K562 (cell line): ENCODE measurements at regions not wholly inside any gene's neighbourhood (a gene's known extent, or its start where the extent isn't known, plus 50 kb on each side); places are given as distances from the start of the nearest gene placed in this dataset.

Experiments used
- ATAC-seq: fragments of 200-7000 bp; cut with Tn5 transposase; 3 replicates; pipeline ENCODE4 v1.9.1; 2020; ENCODE audit warnings: moderate library complexity
- BruUV-seq: library from RNA; stranded (reverse); fragments of 400-500 nt; replicated peaks from 2 replicates; lab custom pipeline; 2021; lab: Mats Ljungman, UMichigan
- CTCF ChIA-PET: fragments of 300-600 bp; formaldehyde crosslinking; extraction: SDS; loops from one replicate; lab custom pipeline; 2021; ENCODE audit warnings: low intra/inter-chr PET ratio; lab: Yijun Ruan, JAX
- POLR2A ChIA-PET: fragments of 300-600, 350-650 bp; sonication (Branson Sonifier 250); formaldehyde crosslinking; extraction: SDS; loops from one replicate; lab custom pipeline; 2021; ENCODE audit warnings: antibody characterized with exemption, inconsistent platforms; lab: Yijun Ruan, JAX
- DNase-seq, 4 experiments: peaks; one replicate each; pipeline versions ENCODE4 v3.0.0 to v3.0.0-alpha.2; 2011 to 2018; ENCODE audit warnings: low spot score in 3 of 4, mixed read lengths in 3 of 4; ENCODE audit errors: extremely low read depth in 1 of 4
- FAIRE-seq: peaks from 2 replicates; lab custom pipeline; 2011; peaks lifted over from hg19 to GRCh38; lab: Jason Lieb, UNC
- H2AFZ ChIP-seq: 2 replicates; pipeline ENCODE4 v1.6.0; 2011; ENCODE audit warnings: low read depth, low read length, control low read depth, inconsistent platforms
- H3K27ac ChIP-seq: fragments of 200-600 bp; 3 replicates; pipeline ENCODE4 v1.8.0; 2011; ENCODE audit warnings: low read depth, mild to moderate bottlenecking, control low read depth, inconsistent platforms, low read length, moderate library complexity, mixed read lengths; ENCODE audit errors: extremely low read depth
- H3K27me3 ChIP-seq, 2 experiments: fragments of 300-600 bp in 1 of 2; 2 replicates in 1 of 2; 3 replicates in 1 of 2; pipeline versions ENCODE4 v1.6.0 to v1.8.0; 2011; ENCODE audit warnings: inconsistent platforms in 2 of 2, low read length in 2 of 2, mild to moderate bottlenecking in 1 of 2, mixed read lengths in 1 of 2, moderate library complexity in 1 of 2; ENCODE audit not compliant: control insufficient read depth in 2 of 2, insufficient read depth in 2 of 2
- H3K36me3 ChIP-seq: fragments of 300-600 bp; 3 replicates; pipeline ENCODE4 v1.8.0; 2011; ENCODE audit warnings: mild to moderate bottlenecking, low read length, inconsistent platforms; ENCODE audit not compliant: control insufficient read depth, insufficient read depth
- H3K4me1 ChIP-seq, 2 experiments: fragments of 200-600 bp in 1 of 2; replicated peaks in 1 of 2; 2 replicates in 1 of 2; 3 replicates in 1 of 2; pipeline versions ENCODE4 v1.5.1 to v1.8.0; 2011; ENCODE audit warnings: inconsistent platforms in 2 of 2, low read length in 2 of 2, mild to moderate bottlenecking in 1 of 2, mixed read lengths in 1 of 2, moderate library complexity in 1 of 2; ENCODE audit not compliant: control insufficient read depth in 2 of 2, insufficient read depth in 2 of 2
- H3K4me2 ChIP-seq: 2 replicates; pipeline ENCODE4 v1.6.1; 2011; ENCODE audit warnings: low read length, control low read depth, inconsistent platforms, mixed read lengths; ENCODE audit not compliant: insufficient read depth
- H3K4me3 ChIP-seq: fragments of 200-600 bp; sonication (generic), shearing (Covaris generic); 2 replicates; pipeline ENCODE4 v1.5.1; 2016; ENCODE audit warnings: control low read depth, inconsistent platforms
- H3K79me2 ChIP-seq: fragments of 200-600 bp; 3 replicates; pipeline ENCODE4 v1.8.0; 2011; ENCODE audit warnings: low read length, inconsistent platforms; ENCODE audit not compliant: control insufficient read depth, insufficient read depth
- H3K9ac ChIP-seq, 2 experiments: 2 replicates each; pipeline versions ENCODE4 v1.6.0 to v1.6.1; 2011; ENCODE audit warnings: low read depth in 2 of 2, low read length in 2 of 2, control low read depth in 1 of 2, inconsistent platforms in 1 of 2, mild to moderate bottlenecking in 1 of 2, mixed read lengths in 1 of 2; ENCODE audit not compliant: insufficient read depth in 1 of 2
- H3K9me1 ChIP-seq: one replicate; pipeline ENCODE4 v1.6.0; 2011; ENCODE audit warnings: inconsistent platforms, mild to moderate bottlenecking, low read length, moderate library complexity; ENCODE audit not compliant: control insufficient read depth, insufficient read depth
- H3K9me3 ChIP-seq: replicated peaks from 2 replicates; pipeline ENCODE4 v1.5.1; 2011; ENCODE audit warnings: low read depth, low read length, inconsistent platforms; ENCODE audit not compliant: control insufficient read depth, insufficient read depth
- H4K20me1 ChIP-seq: replicated peaks from 2 replicates; pipeline ENCODE4 v1.6.1; 2011; ENCODE audit warnings: low read length, inconsistent platforms, mixed read lengths; ENCODE audit not compliant: control insufficient read depth, insufficient read depth
- DMBX1 ChIP-seq: fragments of 250-450 bp; sonication (Bioruptor Pico); IDR thresholded peaks from 2 replicates; pipeline ENCODE4 v1.8.0; 2022; ENCODE audit warnings: inconsistent platforms, mild to moderate bottlenecking, moderate library complexity, borderline replicate concordance
- KHSRP ChIP-seq: fragments of 450-650 bp; IDR thresholded peaks from 2 replicates; pipeline ENCODE4 v1.6.1; 2017
- NCOA6 ChIP-seq: fragments of 450-650 bp; IDR thresholded peaks from 2 replicates; pipeline ENCODE4 v1.6.1; 2017; ENCODE audit warnings: mild to moderate bottlenecking
- POLR3G ChIP-seq: IDR thresholded peaks from 2 replicates; pipeline ENCODE4 v1.6.1; 2011; ENCODE audit not compliant: insufficient read length, insufficient replicate concordance; ENCODE audit errors: extremely low read depth
- RFX7 ChIP-seq: fragments of 250-450 bp; sonication (Bioruptor Pico); IDR thresholded peaks from 2 replicates; pipeline ENCODE4 v1.5.1; 2021; ENCODE audit warnings: mild to moderate bottlenecking
- SMARCA4 ChIP-seq: fragments of 450-650 bp; IDR thresholded peaks from 2 replicates; pipeline ENCODE4 v1.6.1; 2016
- STAG1 ChIP-seq: sonication (generic); formaldehyde crosslinking; IDR thresholded peaks from 2 replicates; pipeline ENCODE4 v1.5.0; 2020; ENCODE audit warnings: missing genetic modification reagents, borderline replicate concordance
- SUPT5H ChIP-seq: fragments of 450-650 bp; IDR thresholded peaks from 2 replicates; pipeline ENCODE4 v1.6.1; 2016
- TCF15 ChIP-seq: fragments of 250-450 bp; sonication (Bioruptor Pico); IDR thresholded peaks from 2 replicates; pipeline ENCODE4 v1.8.0; 2022; ENCODE audit warnings: moderate library complexity, mild to moderate bottlenecking, inconsistent platforms
- ZNF764 ChIP-seq: fragments of 250-450 bp; sonication (Bioruptor Pico); IDR thresholded peaks from 2 replicates; pipeline ENCODE4 v1.4.0; 2020; ENCODE audit warnings: low read depth, mild to moderate bottlenecking, moderate library complexity
- in situ Hi-C: fragments of 300-500 bp; cut with MboI; formaldehyde crosslinking; loops from 4 replicates; pipeline ENCODE4 v1.15.0; 2018; ENCODE audit warnings: inconsistent platforms, mixed read lengths
- intact Hi-C: fragments of 100-400 bp; cut with micrococcal nuclease; formaldehyde crosslinking; loops from 2 replicates; pipeline ENCODE4 v1.14.2; 2022
- TF ChIP-seq, protein P1 (sequence below), 2 experiments: IDR thresholded peaks in 1 of 2; conservative IDR thresholded peaks in 1 of 2; 2 replicates each; pipeline ENCODE4 v1.6.1; 2016; ENCODE audit warnings: low read depth in 2 of 2, mild to moderate bottlenecking in 1 of 2, missing compliant biosample characterization in 1 of 2, missing genetic modification characterization in 1 of 2, moderate library complexity in 1 of 2
- TF ChIP-seq, protein P2 (sequence below): fragments of 250-450 bp; sonication (Bioruptor Pico); IDR thresholded peaks from 2 replicates; pipeline ENCODE4 v1.4.0; 2020; ENCODE audit warnings: mild to moderate bottlenecking, moderate library complexity, borderline replicate concordance

- H3K4me2 ChIP-seq: no peak overlapping the region
- no TSS peak for BruUV-seq
- no peak for ATAC-seq
- in situ Hi-C loops: no loop called here
- H3K9ac ChIP-seq: no peak overlapping the region
- no peaks in the 10 kb centered on the region for H3K4me1 ChIP-seq
- H3K36me3 ChIP-seq: no peaks in the 10 kb centered on the region
- no peaks in the 10 kb centered on the region; the same call in 1 of the 2 replicates for H3K9me3 ChIP-seq
- POLR2A ChIA-PET: no interaction called here
- H2AFZ ChIP-seq: no peak overlapping the region
- no peaks in the 10 kb centered on the region for H3K79me2 ChIP-seq
- no peak for FAIRE-seq
- H3K27ac ChIP-seq: no peak overlapping the region
- no peak for DNase-seq
- H3K9me1 ChIP-seq: no peaks in the 10 kb centered on the region
- intact Hi-C loops: no loop called here
- no peaks in the 10 kb centered on the region for H4K20me1 ChIP-seq
- no peaks in the 10 kb centered on the region for H3K27me3 ChIP-seq
- CTCF ChIA-PET: no interaction called here
- no peak overlapping the region for H3K4me3 ChIP-seq
- no peak for TF ChIP-seq KHSRP
- TF ChIP-seq SUPT5H: no peak
- TF ChIP-seq STAG1 (CRISPR knock-in tag): no peak
- TF ChIP-seq, protein P1, sequence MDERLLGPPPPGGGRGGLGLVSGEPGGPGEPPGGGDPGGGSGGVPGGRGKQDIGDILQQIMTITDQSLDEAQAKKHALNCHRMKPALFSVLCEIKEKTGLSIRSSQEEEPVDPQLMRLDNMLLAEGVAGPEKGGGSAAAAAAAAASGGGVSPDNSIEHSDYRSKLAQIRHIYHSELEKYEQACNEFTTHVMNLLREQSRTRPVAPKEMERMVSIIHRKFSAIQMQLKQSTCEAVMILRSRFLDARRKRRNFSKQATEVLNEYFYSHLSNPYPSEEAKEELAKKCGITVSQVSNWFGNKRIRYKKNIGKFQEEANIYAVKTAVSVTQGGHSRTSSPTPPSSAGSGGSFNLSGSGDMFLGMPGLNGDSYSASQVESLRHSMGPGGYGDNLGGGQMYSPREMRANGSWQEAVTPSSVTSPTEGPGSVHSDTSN (CRISPR knock-in tag; IDR thresholded peaks at IDR 0.05; ENCODE audit: low read depth): no peak
- TF ChIP-seq, protein P1 (tag; conservative IDR thresholded peaks at IDR 0.05; ENCODE audit: low read depth): no peak
- TF ChIP-seq NCOA6: no peak
- TF ChIP-seq TCF15 (CRISPR knock-in tag): no peak
- TF ChIP-seq, protein P2, sequence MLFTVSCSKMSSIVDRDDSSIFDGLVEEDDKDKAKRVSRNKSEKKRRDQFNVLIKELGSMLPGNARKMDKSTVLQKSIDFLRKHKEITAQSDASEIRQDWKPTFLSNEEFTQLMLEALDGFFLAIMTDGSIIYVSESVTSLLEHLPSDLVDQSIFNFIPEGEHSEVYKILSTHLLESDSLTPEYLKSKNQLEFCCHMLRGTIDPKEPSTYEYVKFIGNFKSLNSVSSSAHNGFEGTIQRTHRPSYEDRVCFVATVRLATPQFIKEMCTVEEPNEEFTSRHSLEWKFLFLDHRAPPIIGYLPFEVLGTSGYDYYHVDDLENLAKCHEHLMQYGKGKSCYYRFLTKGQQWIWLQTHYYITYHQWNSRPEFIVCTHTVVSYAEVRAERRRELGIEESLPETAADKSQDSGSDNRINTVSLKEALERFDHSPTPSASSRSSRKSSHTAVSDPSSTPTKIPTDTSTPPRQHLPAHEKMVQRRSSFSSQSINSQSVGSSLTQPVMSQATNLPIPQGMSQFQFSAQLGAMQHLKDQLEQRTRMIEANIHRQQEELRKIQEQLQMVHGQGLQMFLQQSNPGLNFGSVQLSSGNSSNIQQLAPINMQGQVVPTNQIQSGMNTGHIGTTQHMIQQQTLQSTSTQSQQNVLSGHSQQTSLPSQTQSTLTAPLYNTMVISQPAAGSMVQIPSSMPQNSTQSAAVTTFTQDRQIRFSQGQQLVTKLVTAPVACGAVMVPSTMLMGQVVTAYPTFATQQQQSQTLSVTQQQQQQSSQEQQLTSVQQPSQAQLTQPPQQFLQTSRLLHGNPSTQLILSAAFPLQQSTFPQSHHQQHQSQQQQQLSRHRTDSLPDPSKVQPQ (CRISPR knock-in tag): no peak
- no peak for TF ChIP-seq ZNF764 (CRISPR knock-in tag)
- no peak for TF ChIP-seq POLR3G
- TF ChIP-seq RFX7 (CRISPR knock-in tag): no peak
- no peak for TF ChIP-seq SMARCA4
- no peak for TF ChIP-seq DMBX1 (CRISPR knock-in tag)
- TF ChIP-seq, all 486 proteins: peak for 0
Measured at GRCh38 chr10:52442576-52442975, 128.5 kb downstream of the DKK1 start.
